ENCODE measurements at regions not wholly inside any gene's neighbourhood (a gene's known extent, or its start where the extent isn't known, plus 50 kb on each side); places are given as distances from the start of the nearest gene placed in this dataset.

- Histone ChIP-seq H3K27ac (ENCODE audit: low read depth, low read length, severe bottlenecking) (no peak overlapping the region), H3K9me3 (ENCODE audit: control insufficient read depth, low read length) (no peaks in the 10 kb centered on the region), H3K4me1 (ENCODE audit: control insufficient read depth, insufficient read depth, low read length, poor library complexity, severe bottlenecking) (no peaks in the 10 kb centered on the region), H3K4me3 (ENCODE audit: extremely low read depth, insufficient read depth, low read length, poor library complexity, severe bottlenecking) (no peak overlapping the region), H3K36me3 (ENCODE audit: control insufficient read depth, insufficient read depth, low read length) (no peaks in the 10 kb centered on the region)
- 100% methylated on average over 1 of the region's 2 CpGs; no CpG with 5 or more reads in 1 of the 2 experiments for whole genome bisulfite sequencing, 2 experiments (ENCODE audit: insufficient coverage in 2 of 2)
Measured at GRCh38 chrX:80098038-80098437, 83.5 kb downstream of the TBX22 start.

GRCh38 chrX:80120335-80120734, 105.8 kb downstream of the TBX22 start:
- H3K9me3 ChIP-seq (ENCODE audit: control insufficient read depth, low read length) = no peaks in the 10 kb centered on the region
- no peak overlapping the region for H3K4me3 ChIP-seq (ENCODE audit: extremely low read depth, insufficient read depth, low read length, poor library complexity, severe bottlenecking)
- no peaks in the 10 kb centered on the region for H3K4me1 ChIP-seq (ENCODE audit: control insufficient read depth, insufficient read depth, low read length, poor library complexity, severe bottlenecking)
- no peaks in the 10 kb centered on the region for H3K36me3 ChIP-seq (ENCODE audit: control insufficient read depth, insufficient read depth, low read length)
- no peak overlapping the region for H3K27ac ChIP-seq (ENCODE audit: low read depth, low read length, severe bottlenecking)
- WGBS, 2 experiments (ENCODE audit: insufficient coverage in 2 of 2) = no CpG with 5 or more reads among the region's 1 CpG

GRCh38 chrX:80138938-80139337, 124.4 kb downstream of the TBX22 start:
- Histone ChIP-seq H3K36me3 (ENCODE audit: control insufficient read depth, insufficient read depth, low read length) (no peaks in the 10 kb centered on the region), H3K27ac (ENCODE audit: low read depth, low read length, severe bottlenecking) (no peak overlapping the region), H3K4me1 (ENCODE audit: control insufficient read depth, insufficient read depth, low read length, poor library complexity, severe bottlenecking) (no peaks in the 10 kb centered on the region), H3K4me3 (ENCODE audit: extremely low read depth, insufficient read depth, low read length, poor library complexity, severe bottlenecking) (no peak overlapping the region), H3K9me3 (ENCODE audit: control insufficient read depth, low read length) (no peaks in the 10 kb centered on the region)
- no CpG with 5 or more reads among the region's 1 CpG for WGBS, 2 experiments (ENCODE audit: insufficient coverage in 2 of 2)

GRCh38 chrX:80139564-80139963, 125.0 kb downstream of the TBX22 start:
- Histone ChIP-seq H3K4me3 (ENCODE audit: extremely low read depth, insufficient read depth, low read length, poor library complexity, severe bottlenecking) (no peak overlapping the region), H3K9me3 (ENCODE audit: control insufficient read depth, low read length) (no peaks in the 10 kb centered on the region), H3K36me3 (ENCODE audit: control insufficient read depth, insufficient read depth, low read length) (no peaks in the 10 kb centered on the region), H3K4me1 (ENCODE audit: control insufficient read depth, insufficient read depth, low read length, poor library complexity, severe bottlenecking) (no peaks in the 10 kb centered on the region), H3K27ac (ENCODE audit: low read depth, low read length, severe bottlenecking) (no peak overlapping the region)
- 33% methylated on average over 5 of the region's 6 CpGs; no CpG with 5 or more reads in 1 of the 2 experiments for WGBS, 2 experiments (ENCODE audit: insufficient coverage in 2 of 2)

- Histone ChIP-seq H3K27ac (ENCODE audit: low read depth, low read length, severe bottlenecking) (no peak overlapping the region), H3K9me3 (ENCODE audit: control insufficient read depth, low read length) (no peaks in the 10 kb centered on the region)
- 85 to 90% methylated on average over 2 to 3 of the region's 3 CpGs for WGBS, 2 experiments (ENCODE audit: insufficient coverage in 2 of 2)
Measured at GRCh38 chrX:80170581-80170980, 156.0 kb downstream of the TBX22 start.

GRCh38 chrX:80173261-80173660, 158.7 kb downstream of the TBX22 start:
- Histone ChIP-seq H3K27ac (ENCODE audit: low read depth, low read length, severe bottlenecking) (no peak overlapping the region), H3K36me3 (ENCODE audit: control insufficient read depth, insufficient read depth, low read length) (no peaks in the 10 kb centered on the region), H3K4me1 (ENCODE audit: control insufficient read depth, insufficient read depth, low read length, poor library complexity, severe bottlenecking) (no peaks in the 10 kb centered on the region), H3K4me3 (ENCODE audit: extremely low read depth, insufficient read depth, low read length, poor library complexity, severe bottlenecking) (no peak overlapping the region), H3K9me3 (ENCODE audit: control insufficient read depth, low read length) (no peaks in the 10 kb centered on the region)
- WGBS, 2 experiments (ENCODE audit: insufficient coverage in 2 of 2) = 81 to 89% methylated on average over 3 to 4 of the region's 9 CpGs

More at GRCh38 chrX:80170581-80170980, 156.0 kb downstream of the TBX22 start:
- Histone ChIP-seq H3K36me3 (ENCODE audit: control insufficient read depth, insufficient read depth, low read length) (no peaks in the 10 kb centered on the region), H3K4me1 (ENCODE audit: control insufficient read depth, insufficient read depth, low read length, poor library complexity, severe bottlenecking) (no peaks in the 10 kb centered on the region), H3K4me3 (ENCODE audit: extremely low read depth, insufficient read depth, low read length, poor library complexity, severe bottlenecking) (no peak overlapping the region)

- Histone ChIP-seq H3K27ac (ENCODE audit: low read depth, low read length, severe bottlenecking) (no peak overlapping the region), H3K4me3 (ENCODE audit: extremely low read depth, insufficient read depth, low read length, poor library complexity, severe bottlenecking) (no peak overlapping the region), H3K9me3 (ENCODE audit: control insufficient read depth, low read length) (no peaks in the 10 kb centered on the region), H3K4me1 (ENCODE audit: control insufficient read depth, insufficient read depth, low read length, poor library complexity, severe bottlenecking) (no peaks in the 10 kb centered on the region), H3K36me3 (ENCODE audit: control insufficient read depth, insufficient read depth, low read length) (no peaks in the 10 kb centered on the region)
- WGBS, 2 experiments (ENCODE audit: insufficient coverage in 2 of 2) = 80% methylated on average over 3 of the region's 3 CpGs; no CpG with 5 or more reads in 1 of the 2 experiments
Measured at GRCh38 chrX:80174925-80175574, 160.5 kb downstream of the TBX22 start.

- no peak overlapping the region for H3K4me3 ChIP-seq (ENCODE audit: extremely low read depth, insufficient read depth, low read length, poor library complexity, severe bottlenecking)
- no peak overlapping the region for H3K27ac ChIP-seq (ENCODE audit: low read depth, low read length, severe bottlenecking)
- no CpG with 5 or more reads among the region's 1 CpG for WGBS, 2 experiments (ENCODE audit: insufficient coverage in 2 of 2)
- H3K4me1 ChIP-seq (ENCODE audit: control insufficient read depth, insufficient read depth, low read length, poor library complexity, severe bottlenecking) = no peaks in the 10 kb centered on the region
- H3K36me3 ChIP-seq (ENCODE audit: control insufficient read depth, insufficient read depth, low read length) = no peaks in the 10 kb centered on the region
- no peaks in the 10 kb centered on the region for H3K9me3 ChIP-seq (ENCODE audit: control insufficient read depth, low read length)
Measured at GRCh38 chrX:80181079-80181478, 166.5 kb downstream of the TBX22 start.

GRCh38 chrX:80184854-80185253, 170.3 kb downstream of the TBX22 start:
- WGBS, 2 experiments (ENCODE audit: insufficient coverage in 2 of 2) = no CpG with 5 or more reads among the region's 2 CpGs

GRCh38 chrX:80206647-80207046, 192.1 kb downstream of the TBX22 start:
- H3K27ac ChIP-seq (ENCODE audit: low read depth, low read length, severe bottlenecking) = no peak overlapping the region
- no CpG with 5 or more reads among the region's 2 CpGs for whole genome bisulfite sequencing, 2 experiments (ENCODE audit: insufficient coverage in 2 of 2)
- no peak overlapping the region for H3K4me3 ChIP-seq (ENCODE audit: extremely low read depth, insufficient read depth, low read length, poor library complexity, severe bottlenecking)
- H3K4me1 ChIP-seq (ENCODE audit: control insufficient read depth, insufficient read depth, low read length, poor library complexity, severe bottlenecking) = no peaks in the 10 kb centered on the region
- H3K36me3 ChIP-seq (ENCODE audit: control insufficient read depth, insufficient read depth, low read length) = no peaks in the 10 kb centered on the region
- no peaks in the 10 kb centered on the region for H3K9me3 ChIP-seq (ENCODE audit: control insufficient read depth, low read length)

More at GRCh38 chrX:80184854-80185253, 170.3 kb downstream of the TBX22 start:
- Histone ChIP-seq H3K36me3 (ENCODE audit: control insufficient read depth, insufficient read depth, low read length) (no peaks in the 10 kb centered on the region), H3K4me1 (ENCODE audit: control insufficient read depth, insufficient read depth, low read length, poor library complexity, severe bottlenecking) (no peaks in the 10 kb centered on the region), H3K9me3 (ENCODE audit: control insufficient read depth, low read length) (no peaks in the 10 kb centered on the region), H3K27ac (ENCODE audit: low read depth, low read length, severe bottlenecking) (no peak overlapping the region), H3K4me3 (ENCODE audit: extremely low read depth, insufficient read depth, low read length, poor library complexity, severe bottlenecking) (no peak overlapping the region)

- Histone ChIP-seq H3K36me3 (ENCODE audit: control insufficient read depth, insufficient read depth, low read length) (no peaks in the 10 kb centered on the region), H3K4me1 (ENCODE audit: control insufficient read depth, insufficient read depth, low read length, poor library complexity, severe bottlenecking) (no peaks in the 10 kb centered on the region), H3K27ac (ENCODE audit: low read depth, low read length, severe bottlenecking) (no peak overlapping the region), H3K4me3 (ENCODE audit: extremely low read depth, insufficient read depth, low read length, poor library complexity, severe bottlenecking) (no peak overlapping the region), H3K9me3 (ENCODE audit: control insufficient read depth, low read length) (no peaks in the 10 kb centered on the region)
- 80% methylated on average over 1 to 2 of the region's 6 CpGs for WGBS, 2 experiments (ENCODE audit: insufficient coverage in 2 of 2)
Measured at GRCh38 chrX:80207327-80207726, 192.8 kb downstream of the TBX22 start.

All from mesodermal cell (in vitro differentiated cells).